Activated B cell treated with CpG ODN at 0.5 μM for 24 hours (primary cell): ENCODE measurements at regions not wholly inside any gene's neighbourhood (a gene's known extent, or its start where the extent isn't known, plus 50 kb on each side); places are given as distances from the start of the nearest gene placed in this dataset.

Experiments used
- ATAC-seq: fragments of 200-7000 bp; cut with Tn5 transposase; one replicate; pipeline ENCODE4 v1.10.0; 2021; ENCODE audit warnings: low read depth, mild to moderate bottlenecking, moderate library complexity
- CTCF ChIA-PET: fragments of 350-600 bp; sonication (Branson Sonifier 250); formaldehyde crosslinking; loops from one replicate; lab custom pipeline; 2021; ENCODE audit warnings: antibody characterized with exemption; lab: Charles Lee
- POLR2A ChIA-PET: fragments of 350-600 bp; sonication (Branson Sonifier 250); formaldehyde crosslinking; loops from one replicate; lab custom pipeline; 2021; ENCODE audit warnings: antibody characterized with exemption; lab: Charles Lee
- DNase-seq: peaks from one replicate; pipeline ENCODE4 v3.0.0; 2022
- H3K27ac Mint-ChIP-seq: one replicate; pipeline ENCODE4 v1.8.0; 2020; ENCODE audit warnings: mixed read lengths
- H3K27me3 Mint-ChIP-seq: one replicate; pipeline ENCODE4 v1.8.0; 2021; ENCODE audit warnings: mixed read lengths
- H3K36me3 Mint-ChIP-seq: one replicate; pipeline ENCODE4 v1.8.0; 2021; ENCODE audit warnings: low read depth, mixed read lengths
- H3K4me1 Mint-ChIP-seq: one replicate; pipeline ENCODE4 v1.8.0; 2021; ENCODE audit warnings: mixed read lengths
- H3K4me3 Mint-ChIP-seq: one replicate; pipeline ENCODE4 v1.8.0; 2020; ENCODE audit warnings: mild to moderate bottlenecking, mixed read lengths
- H3K9me3 Mint-ChIP-seq: one replicate; pipeline ENCODE4 v1.8.0; 2020; ENCODE audit warnings: mixed read lengths
- intact Hi-C: fragments of 100-400 bp; cut with micrococcal nuclease; formaldehyde crosslinking; loops from one replicate; pipeline ENCODE4 v1.15.1; 2024
- TF ChIP-seq, protein P1 (sequence below): fragments of 200-600 bp; IDR thresholded peaks from one replicate; pipeline ENCODE4 v1.8.0; 2022; ENCODE audit warnings: antibody characterized with exemption, mild to moderate bottlenecking

DNA sequence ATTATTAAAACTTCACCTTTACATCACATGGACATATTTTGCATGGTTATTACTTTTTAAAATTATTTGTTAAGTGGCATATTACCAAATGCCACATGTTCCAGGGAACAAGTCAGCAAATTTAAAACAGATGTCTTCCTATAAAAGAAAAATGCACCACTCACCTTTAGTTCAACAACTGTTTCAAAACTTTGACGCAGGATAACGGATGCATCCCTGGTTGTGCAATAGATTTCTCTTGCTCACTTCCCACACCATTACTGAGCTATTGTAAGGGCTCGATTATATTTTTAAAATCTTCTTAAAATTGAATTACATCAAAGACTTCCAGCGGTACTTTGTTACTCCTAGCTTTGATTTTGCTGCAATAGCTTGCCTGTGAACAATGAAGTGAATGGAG is 93.0 kb upstream of the ARHGAP24 start:
- H3K9me3 Mint-ChIP-seq: no peaks in the 10 kb centered on the region
- ChIA-PET POLR2A (no interaction called here), CTCF (no interaction called here)
- H3K4me3 Mint-ChIP-seq: no peak overlapping the region
- TF ChIP-seq, protein P1, sequence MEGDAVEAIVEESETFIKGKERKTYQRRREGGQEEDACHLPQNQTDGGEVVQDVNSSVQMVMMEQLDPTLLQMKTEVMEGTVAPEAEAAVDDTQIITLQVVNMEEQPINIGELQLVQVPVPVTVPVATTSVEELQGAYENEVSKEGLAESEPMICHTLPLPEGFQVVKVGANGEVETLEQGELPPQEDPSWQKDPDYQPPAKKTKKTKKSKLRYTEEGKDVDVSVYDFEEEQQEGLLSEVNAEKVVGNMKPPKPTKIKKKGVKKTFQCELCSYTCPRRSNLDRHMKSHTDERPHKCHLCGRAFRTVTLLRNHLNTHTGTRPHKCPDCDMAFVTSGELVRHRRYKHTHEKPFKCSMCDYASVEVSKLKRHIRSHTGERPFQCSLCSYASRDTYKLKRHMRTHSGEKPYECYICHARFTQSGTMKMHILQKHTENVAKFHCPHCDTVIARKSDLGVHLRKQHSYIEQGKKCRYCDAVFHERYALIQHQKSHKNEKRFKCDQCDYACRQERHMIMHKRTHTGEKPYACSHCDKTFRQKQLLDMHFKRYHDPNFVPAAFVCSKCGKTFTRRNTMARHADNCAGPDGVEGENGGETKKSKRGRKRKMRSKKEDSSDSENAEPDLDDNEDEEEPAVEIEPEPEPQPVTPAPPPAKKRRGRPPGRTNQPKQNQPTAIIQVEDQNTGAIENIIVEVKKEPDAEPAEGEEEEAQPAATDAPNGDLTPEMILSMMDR: no peak
- H3K27me3 Mint-ChIP-seq: no peaks in the 10 kb centered on the region
- peaks cover 2% of the 10 kb centered on the region for H3K4me1 Mint-ChIP-seq
- no peaks in the 10 kb centered on the region for H3K36me3 Mint-ChIP-seq
- intact Hi-C loops: no loop called here
- H3K27ac Mint-ChIP-seq: no peak overlapping the region
- no peak for ATAC-seq
- DNase-seq: no peak

DNA sequence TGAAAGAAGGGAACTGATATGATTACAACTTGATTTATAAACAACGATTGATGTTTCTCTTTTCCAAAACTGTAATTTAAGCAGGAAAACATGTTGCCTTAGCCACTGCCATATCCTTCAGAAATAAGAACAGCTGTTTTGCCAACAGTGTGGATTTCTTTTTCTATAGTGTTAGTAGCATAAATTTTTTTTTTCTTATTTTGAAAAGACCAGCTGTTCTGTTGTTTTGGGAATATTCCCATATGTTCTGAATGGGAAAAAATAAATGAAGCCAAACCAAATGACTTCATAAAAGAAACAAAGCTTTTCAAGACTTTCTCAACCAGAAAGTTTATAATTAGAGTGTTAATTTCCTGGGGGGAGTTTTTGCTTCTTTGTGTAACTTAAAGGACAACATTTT is 83.9 kb upstream of the ARHGAP24 start:
- DNase-seq (no peak), ATAC-seq (no peak)
- peak overlapping the region; percentile 84 for H3K27ac Mint-ChIP-seq
- H3K4me1 Mint-ChIP-seq: peaks cover 35% of the 10 kb centered on the region
- ChIA-PET CTCF (no interaction called here), POLR2A (interaction anchor here (3.0 kb wide), 1 partner anchor 84 kb away, joined by 19 read pairs; the partner anchor contains the start of gene ARHGAP24)
- intact Hi-C loops: no loop called here
- H3K9me3 Mint-ChIP-seq: no peaks in the 10 kb centered on the region
- TF ChIP-seq, protein P1: no peak
- H3K4me3 Mint-ChIP-seq: no peak overlapping the region
- no peaks in the 10 kb centered on the region for H3K36me3 Mint-ChIP-seq
- H3K27me3 Mint-ChIP-seq: no peaks in the 10 kb centered on the region

DNA sequence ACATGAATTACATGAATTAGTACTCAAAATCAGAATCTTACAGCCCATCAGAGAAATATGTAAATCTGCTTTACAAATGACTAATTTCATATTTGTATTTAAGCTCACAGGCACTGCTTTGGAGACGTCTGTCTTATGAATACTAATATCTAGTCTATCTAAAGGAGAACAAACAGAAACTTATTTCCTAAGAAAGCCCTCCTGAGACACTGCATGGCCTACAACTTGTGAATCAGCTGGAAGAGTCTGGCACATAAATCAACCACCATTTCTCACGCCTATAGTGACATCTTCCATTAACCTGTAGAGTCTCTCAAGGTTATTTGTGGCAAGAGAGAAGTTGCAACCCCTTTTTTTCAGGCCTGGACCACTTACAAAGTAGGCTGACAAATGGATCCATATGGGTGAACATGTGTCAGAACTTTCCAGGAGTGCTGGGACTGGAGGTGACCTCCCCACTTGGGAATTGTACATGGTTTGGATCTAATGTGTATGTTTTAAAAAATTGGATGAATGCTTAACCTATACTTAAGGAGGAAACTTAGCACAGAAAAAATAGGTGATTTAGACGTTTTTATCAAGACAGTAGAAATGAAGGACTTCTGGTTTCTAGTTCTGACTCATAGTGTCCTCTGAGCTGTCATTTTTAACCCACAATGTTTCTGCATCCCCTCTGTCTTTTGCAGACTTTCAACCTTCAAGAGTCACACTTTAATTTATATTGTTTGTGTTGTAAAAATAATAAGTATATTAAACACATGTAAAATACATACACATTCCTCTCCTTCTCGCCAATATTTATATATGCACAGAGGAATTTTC is 83.2 kb upstream of the ARHGAP24 start:
- Mint-ChIP-seq H3K27me3 (no peaks in the 10 kb centered on the region), H3K27ac (peak overlapping the region; percentile 84), H3K4me3 (peak overlapping the region; percentile 61), H3K9me3 (no peaks in the 10 kb centered on the region), H3K4me1 (peaks cover 35% of the 10 kb centered on the region), H3K36me3 (no peaks in the 10 kb centered on the region)
- peak; percentile 63 for ATAC-seq
- ChIA-PET CTCF (interaction anchor here (0.9 kb wide), 1 partner anchor 23 kb away, joined by 3 read pairs; no protein-coding TSS in a partner anchor), POLR2A (interaction anchor here (0.6 to 3.0 kb wide), 4 partner anchors 83 to 342 kb away, joined by 3 to 19 read pairs (median 8); partner anchors contain the start of gene ARHGAP24)
- no peak for DNase-seq
- TF ChIP-seq, protein P1: no peak
- intact Hi-C loops: loop anchor here (2.0 kb wide), 2 partner anchors 83 to 165 kb away; partner anchors contain the start of gene ARHGAP24

DNA sequence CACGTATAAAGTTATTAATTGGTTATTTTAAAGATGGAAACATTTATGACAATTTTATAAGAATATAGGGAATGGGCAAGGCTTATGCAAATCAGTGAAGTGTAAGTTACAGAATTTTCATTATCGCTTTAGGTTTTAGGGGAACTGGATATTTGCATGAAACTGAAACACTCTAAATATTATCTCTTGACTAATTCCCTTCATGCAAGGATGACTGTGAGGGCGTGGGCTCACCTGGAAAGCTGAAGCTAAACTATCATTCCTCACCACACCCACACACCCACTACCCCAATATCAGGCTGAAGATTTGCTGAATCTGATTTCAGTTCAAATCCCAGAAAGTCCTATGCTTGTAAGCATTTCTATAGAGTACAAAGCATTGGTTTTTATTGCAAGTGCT is 81.7 kb upstream of the ARHGAP24 start:
- ChIA-PET POLR2A (interaction anchor here (0.6 to 3.0 kb wide), 2 partner anchors 82 to 227 kb away, joined by 3 to 19 read pairs; partner anchors contain the start of gene ARHGAP24), CTCF (no interaction called here)
- ATAC-seq (peak; percentile 65), DNase-seq (no peak)
- Mint-ChIP-seq H3K4me1 (peaks cover 35% of the 10 kb centered on the region), H3K27ac (peak overlapping the region; percentile 66), H3K36me3 (no peaks in the 10 kb centered on the region), H3K4me3 (peak overlapping the region; percentile 52), H3K27me3 (no peaks in the 10 kb centered on the region), H3K9me3 (no peaks in the 10 kb centered on the region)
- TF ChIP-seq, protein P1: no peak
- intact Hi-C loops: loop anchor here (2.0 kb wide), 2 partner anchors 82 to 164 kb away; partner anchors contain the start of gene ARHGAP24

DNA sequence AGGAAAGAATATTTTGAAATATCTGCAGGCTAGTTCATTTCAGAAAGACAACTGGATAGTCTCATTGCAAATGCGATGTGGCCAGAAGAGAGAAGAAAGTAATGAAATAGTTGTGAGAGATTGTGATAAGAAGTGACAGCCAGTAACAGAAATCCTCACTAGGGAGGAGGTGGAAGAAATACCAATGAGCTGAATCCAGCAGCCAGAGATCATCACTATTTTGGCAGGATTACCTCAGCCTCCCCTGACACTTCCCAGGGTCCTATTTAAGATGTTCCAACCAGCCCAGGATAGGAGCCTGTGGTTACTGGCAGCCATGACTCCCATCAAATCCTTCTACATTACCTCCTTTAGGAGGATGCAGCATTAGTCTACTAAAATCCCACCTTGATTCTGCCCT is 76.7 kb upstream of the ARHGAP24 start:
- H3K36me3 Mint-ChIP-seq: no peaks in the 10 kb centered on the region
- ChIA-PET POLR2A (no interaction called here), CTCF (no interaction called here)
- ATAC-seq (no peak), DNase-seq (no peak)
- no peaks in the 10 kb centered on the region for H3K9me3 Mint-ChIP-seq
- peak overlapping the region; percentile 6 for H3K27ac Mint-ChIP-seq
- peaks cover 22% of the 10 kb centered on the region for H3K4me1 Mint-ChIP-seq
- TF ChIP-seq, protein P1: no peak
- no peaks in the 10 kb centered on the region for H3K27me3 Mint-ChIP-seq
- intact Hi-C loops: no loop called here
- H3K4me3 Mint-ChIP-seq: no peak overlapping the region
